SW480 (cell line): ENCODE measurements at regions not wholly inside any gene's neighbourhood (a gene's known extent, or its start where the extent isn't known, plus 50 kb on each side); places are given as distances from the start of the nearest gene placed in this dataset.
"Not testable (repeated sequence)": the region's sequence is repeated elsewhere in the genome, so short reads cannot be mapped to it uniquely, and the experiment has no call there.

Source experiments
- DNase-seq: peaks from one replicate; pipeline ENCODE4 v3.0.0-alpha.2; 2016; ENCODE audit warnings: low spot score

DNA sequence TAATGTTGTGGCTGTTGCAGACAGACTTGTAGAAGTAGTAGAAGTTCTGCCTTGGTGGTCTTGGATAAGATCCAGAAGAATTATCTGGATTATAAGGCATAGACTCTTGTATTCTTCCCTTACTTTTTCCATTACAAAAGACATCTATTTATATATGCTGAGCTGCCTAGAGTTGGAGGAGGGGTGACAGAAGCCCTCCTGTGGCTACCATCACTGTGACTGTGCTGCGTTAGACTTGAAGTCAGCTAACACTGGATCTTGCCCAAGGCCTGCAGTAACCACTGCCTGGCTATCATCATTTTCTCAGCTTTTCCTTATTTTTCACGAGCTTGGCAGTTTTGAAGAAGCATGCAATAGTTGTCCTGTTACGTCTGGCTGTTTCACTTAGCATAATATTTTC, 684.8 kb upstream of the BCHE start:
- DNase-seq = no peak

DNA sequence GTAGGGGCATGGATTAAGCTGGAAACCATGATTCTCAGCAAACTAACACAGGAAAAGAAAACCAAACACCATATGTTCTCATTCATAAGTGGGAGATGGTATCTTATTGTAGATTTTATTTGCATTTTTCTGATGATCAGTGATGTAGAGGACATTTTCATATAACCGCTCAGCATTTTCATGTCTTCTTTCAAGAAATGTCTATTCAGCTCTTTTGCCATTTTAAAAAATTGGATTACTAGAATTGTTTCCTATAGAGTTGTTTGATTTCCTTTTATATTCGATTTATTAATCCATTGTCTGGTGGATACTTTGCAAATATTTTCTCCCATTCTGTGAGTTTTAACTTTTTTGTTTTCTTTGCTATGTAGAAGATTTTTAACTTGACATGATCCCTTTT, 682.2 kb upstream of the BCHE start:
- DNase-seq = no peak

DNA sequence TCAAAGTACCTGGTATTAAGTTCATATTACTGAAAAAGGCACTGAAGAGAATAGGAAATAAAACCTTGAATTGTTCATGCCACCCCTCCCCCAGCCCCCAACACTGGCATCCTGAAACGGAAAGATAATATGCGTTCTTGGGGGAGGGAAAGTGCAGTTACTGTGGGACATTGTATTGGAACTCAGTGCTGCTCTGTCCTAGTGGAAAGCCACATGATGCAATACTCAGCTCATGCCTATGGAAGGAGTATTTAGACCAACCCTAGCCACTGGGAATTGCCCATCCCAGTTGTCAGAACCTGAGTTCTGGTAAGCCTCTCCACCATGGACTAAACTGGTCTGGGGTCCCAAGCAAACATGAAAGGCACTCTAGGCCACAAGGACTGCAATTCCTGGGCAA, 680.8 kb upstream of the BCHE start:
- no peak for DNase-seq

GRCh38 chr3:166510382-166510781, 673.2 kb upstream of the BCHE start:
- no peak for DNase-seq

DNA sequence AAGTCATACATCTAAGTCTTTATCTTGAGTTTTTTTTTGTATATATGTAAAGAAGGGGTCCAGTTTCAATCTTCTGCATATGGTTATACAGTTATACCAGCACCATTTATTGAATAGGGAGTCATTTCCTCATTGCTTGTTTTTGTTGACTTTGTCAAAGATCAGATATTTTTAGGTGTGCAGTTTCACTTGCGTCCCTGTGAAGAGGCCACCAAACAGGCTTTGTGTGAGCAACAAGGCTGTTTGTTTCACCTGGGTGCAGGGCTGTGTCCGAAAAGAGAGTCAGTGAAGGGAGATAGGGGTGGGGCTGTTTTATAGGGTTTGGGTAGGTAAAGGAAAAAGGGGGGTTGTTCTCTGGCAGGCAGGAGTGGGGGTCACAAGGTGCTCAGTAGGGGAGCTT, 663.2 kb upstream of the BCHE start:
- not testable (repeated sequence) for DNase-seq

DNA sequence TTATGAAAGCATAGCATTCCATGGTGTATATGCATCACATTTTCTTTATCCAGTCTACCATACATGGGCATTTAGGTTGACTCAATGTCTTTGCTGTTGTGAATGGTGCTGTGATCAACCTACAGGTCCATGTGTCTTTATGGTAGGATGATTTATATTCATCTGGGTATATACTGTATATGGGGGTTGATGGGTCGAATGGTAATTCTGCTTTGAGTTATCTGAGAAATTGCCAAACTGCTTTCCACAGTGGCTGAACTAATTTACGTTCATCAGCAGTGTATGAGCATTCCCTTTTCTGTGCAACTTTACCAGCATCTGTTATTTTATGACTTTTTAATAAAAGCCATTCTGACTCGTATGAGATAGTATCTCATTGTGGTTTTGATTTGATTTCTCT, 662.4 kb upstream of the BCHE start:
- no peak for DNase-seq

DNA sequence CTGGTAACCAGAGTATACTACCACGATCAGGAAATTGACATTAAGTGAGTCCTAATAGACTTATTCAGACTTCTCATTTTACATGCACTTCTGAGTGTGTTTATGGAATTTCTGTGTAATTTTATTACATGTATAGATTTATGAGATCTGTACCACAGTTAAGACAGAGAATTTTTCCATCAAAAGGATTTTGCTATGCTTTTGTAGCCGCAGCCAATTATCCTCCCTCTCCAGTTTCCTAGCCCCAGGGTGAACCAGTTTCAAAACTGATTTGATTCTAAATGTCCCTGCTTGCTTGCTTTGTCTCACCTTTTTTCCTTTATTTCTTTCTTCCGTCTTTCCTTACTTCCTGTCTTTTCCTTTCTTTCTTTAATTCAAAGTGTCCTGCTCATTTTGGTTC, 661.2 kb upstream of the BCHE start:
- DNase-seq = no peak

DNA sequence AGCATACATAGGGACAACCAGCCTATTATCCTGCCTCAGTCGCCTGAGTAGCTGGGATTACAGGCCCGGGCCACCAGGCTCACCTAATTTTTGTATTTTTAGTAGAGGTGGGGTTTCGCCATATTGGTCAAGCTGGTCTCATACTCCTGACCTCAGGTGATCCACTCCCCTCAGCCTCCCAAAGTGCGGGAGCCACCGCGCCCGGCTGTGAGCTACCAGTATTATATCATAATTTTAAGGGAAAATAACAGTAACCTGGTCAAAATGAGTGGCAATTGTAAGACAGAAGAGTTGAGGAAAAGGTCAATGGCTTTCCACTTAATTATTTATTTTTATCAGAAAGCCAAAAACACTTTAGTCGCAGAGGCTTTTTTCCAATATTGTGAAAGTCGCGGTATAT, 652.6 kb upstream of the BCHE start:
- no peak for DNase-seq

- no peak for DNase-seq
These were observed 651.9 kb upstream of the BCHE start for GRCh38 chr3:166488977-166489672.

- DNase-seq = no peak
These were observed 647.2 kb upstream of the BCHE start for GRCh38 chr3:166484470-166484869.

- no peak for DNase-seq
These were observed 644.1 kb upstream of the BCHE start for GRCh38 chr3:166481340-166481739.

- DNase-seq = no peak
These were observed 641.1 kb upstream of the BCHE start for GRCh38 chr3:166478356-166478755.

DNA sequence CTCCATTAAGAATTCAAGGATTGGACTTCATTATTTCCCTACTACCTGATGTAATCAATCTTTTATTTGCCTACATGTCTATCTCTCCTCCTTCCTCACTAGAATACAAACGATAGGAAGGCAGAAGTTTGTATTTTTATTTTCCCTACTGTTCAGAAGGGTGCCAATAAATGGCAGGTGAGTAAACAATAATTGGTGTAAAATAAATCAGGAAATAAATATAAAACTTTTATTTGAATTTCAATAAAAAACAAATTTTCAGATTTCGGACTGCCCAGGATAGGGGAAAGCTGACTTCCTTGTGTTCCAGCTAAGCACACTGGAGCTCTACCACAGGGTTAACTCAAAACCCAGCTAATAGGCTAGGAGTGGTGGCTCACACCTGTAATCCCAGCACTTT, 636.3 kb upstream of the BCHE start:
- DNase-seq = no peak

- DNase-seq = no peak
These were observed 634.8 kb upstream of the BCHE start for GRCh38 chr3:166472015-166472414.

DNA sequence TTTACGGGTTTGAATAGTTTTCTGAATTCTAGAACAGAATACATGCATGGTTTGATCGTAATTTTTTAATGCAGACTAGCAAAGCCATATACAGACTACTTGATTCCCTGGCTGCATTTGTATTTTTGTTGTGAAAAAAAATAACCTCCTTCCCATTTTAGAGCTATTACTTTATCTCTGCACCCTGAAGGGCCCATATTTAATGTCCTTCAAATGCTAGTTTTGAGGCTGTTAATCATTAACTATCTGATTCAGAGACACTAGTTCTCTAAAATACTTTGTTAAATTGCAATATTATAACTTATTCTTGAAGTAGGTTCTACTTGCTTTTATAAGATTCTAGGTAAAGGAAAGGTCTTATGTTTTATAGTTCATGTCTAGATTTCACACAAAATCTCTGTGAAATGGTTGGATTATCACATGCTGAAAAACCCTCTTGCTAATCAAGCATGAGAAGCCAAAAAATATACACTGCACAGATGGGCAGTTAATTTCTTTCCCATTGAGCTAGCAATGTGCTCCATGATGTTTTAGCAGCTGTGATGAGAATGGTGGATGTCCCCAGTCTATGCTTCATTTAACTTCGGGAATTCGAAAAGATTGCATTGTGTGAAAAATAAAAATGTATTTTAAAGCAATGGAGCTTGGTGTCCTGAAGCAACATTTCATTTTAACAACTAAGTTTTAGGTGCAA, 634.0 kb upstream of the BCHE start:
- no peak for DNase-seq

- no peak for DNase-seq
These were observed 625.8 kb upstream of the BCHE start for GRCh38 chr3:166462891-166463470.

- DNase-seq = no peak
These were observed 624.4 kb upstream of the BCHE start for GRCh38 chr3:166461626-166462025.

GRCh38 chr3:166457382-166457781, 620.2 kb upstream of the BCHE start:
- DNase-seq = no peak

DNA sequence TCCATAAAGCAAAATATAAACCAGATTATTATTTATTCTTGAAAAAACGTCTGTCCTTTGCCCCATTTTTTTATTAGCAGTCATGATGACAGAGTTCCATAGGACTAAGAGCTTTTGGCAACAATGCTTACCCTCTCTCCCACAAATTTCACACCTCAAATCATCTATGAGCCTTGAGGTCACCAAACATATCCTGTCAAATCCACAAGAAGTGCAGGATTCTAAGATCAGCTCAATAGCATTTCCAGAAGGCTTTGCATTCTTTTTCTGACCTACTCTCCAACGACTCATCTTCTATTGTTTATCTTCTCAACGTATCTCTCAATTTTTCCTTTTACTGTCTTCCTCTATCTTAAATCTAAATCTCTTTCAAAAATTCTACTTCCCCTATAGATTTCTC, 619.1 kb upstream of the BCHE start:
- DNase-seq = no peak

GRCh38 chr3:166455744-166456143, 618.5 kb upstream of the BCHE start:
- no peak for DNase-seq

GRCh38 chr3:166453478-166453877, 616.3 kb upstream of the BCHE start:
- DNase-seq = no peak

- no peak for DNase-seq
These were observed 614.8 kb upstream of the BCHE start for GRCh38 chr3:166451997-166452396.

DNA sequence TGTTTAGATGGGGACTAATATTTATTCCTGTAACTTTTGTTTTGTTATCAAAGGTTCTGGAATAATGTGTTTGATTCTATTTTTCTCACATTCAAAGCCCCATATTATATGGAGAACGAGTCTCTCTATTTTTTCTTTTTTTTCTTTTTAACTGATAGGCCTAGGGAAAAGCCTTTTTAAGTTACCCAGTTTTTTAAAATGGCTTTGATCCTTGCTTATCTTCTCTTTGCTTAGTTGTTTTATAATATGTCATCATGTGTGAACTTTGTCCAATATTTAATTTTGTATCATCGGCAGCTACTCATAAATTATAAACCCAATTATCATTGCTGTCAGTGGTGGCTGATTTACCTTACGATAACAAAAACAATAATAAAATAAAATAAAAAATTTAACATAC, 610.3 kb upstream of the BCHE start:
- DNase-seq = no peak

- DNase-seq = no peak
These were observed 609.8 kb upstream of the BCHE start for GRCh38 chr3:166446986-166447385.
